Left ventricle myocardium inferior (tissue), 1 donor: ENCODE measurements at regions not wholly inside any gene's neighbourhood (a gene's known extent, or its start where the extent isn't known, plus 50 kb on each side); places are given as distances from the start of the nearest gene placed in this dataset.

Source experiments
- DNase-seq: peaks from one replicate; pipeline ENCODE4 v3.0.0-alpha.2; 2020
- H3K27ac ChIP-seq: fragments of 200-600 bp; replicated peaks from 2 replicates; pipeline ENCODE4 v1.8.0; 2021
- H3K27me3 ChIP-seq: fragments of 200-600 bp; 2 replicates; pipeline ENCODE4 v1.8.0; 2021; ENCODE audit warnings: low read depth
- H3K36me3 ChIP-seq: fragments of 200-600 bp; 2 replicates; pipeline ENCODE4 v1.8.0; 2021
- H3K4me1 ChIP-seq: fragments of 200-600 bp; 2 replicates; pipeline ENCODE4 v1.8.0; 2021
- H3K4me3 ChIP-seq: fragments of 200-600 bp; 2 replicates; pipeline ENCODE4 v1.8.0; 2021; ENCODE audit warnings: mild to moderate bottlenecking, moderate library complexity
- H3K9me3 ChIP-seq: fragments of 200-600 bp; replicated peaks from 2 replicates; pipeline ENCODE4 v1.8.0; 2021
- intact Hi-C: fragments of 100-400 bp; cut with micrococcal nuclease; formaldehyde crosslinking; loops from one replicate; pipeline ENCODE4 v1.11.0; 2022
- TF ChIP-seq, protein P1 (sequence below): fragments of 200-600 bp; IDR thresholded peaks from 2 replicates; pipeline ENCODE4 v1.8.0; 2021; ENCODE audit warnings: antibody characterized with exemption, mild to moderate bottlenecking, borderline replicate concordance
- donor health status: DM: no; HTN: yes; CAD: no; lungs with severe emphysema.

DNA sequence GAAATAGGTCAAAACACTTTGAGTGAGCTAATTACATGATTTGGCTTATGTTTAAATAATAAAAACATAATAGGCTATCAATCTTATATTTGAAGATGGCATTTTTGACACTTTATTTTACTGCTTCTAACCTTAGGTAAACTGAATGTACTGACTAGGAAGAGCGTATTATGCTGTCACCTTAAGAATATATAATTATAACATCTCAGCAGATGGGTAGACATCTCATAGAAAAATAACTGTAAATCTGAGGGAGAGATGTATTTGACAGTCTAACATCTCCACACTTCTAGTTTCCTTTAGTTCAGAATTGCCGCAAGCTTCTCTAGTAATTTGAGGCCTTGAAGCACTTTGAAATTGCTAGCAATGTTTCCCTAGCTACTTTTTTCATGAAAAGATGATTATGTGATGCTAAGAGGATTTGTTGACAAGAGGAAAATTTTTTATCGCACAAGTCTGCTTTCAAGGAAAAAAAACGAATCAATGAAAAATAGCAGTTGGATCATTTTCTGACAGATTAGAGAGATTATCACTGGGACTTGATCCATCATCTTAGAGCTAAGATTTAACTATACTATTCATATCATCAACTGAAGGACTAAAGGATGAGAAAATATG is 238.2 kb upstream of the NAALADL2 start:
- no peak overlapping the region for H3K27ac ChIP-seq
- TF ChIP-seq, protein P1, sequence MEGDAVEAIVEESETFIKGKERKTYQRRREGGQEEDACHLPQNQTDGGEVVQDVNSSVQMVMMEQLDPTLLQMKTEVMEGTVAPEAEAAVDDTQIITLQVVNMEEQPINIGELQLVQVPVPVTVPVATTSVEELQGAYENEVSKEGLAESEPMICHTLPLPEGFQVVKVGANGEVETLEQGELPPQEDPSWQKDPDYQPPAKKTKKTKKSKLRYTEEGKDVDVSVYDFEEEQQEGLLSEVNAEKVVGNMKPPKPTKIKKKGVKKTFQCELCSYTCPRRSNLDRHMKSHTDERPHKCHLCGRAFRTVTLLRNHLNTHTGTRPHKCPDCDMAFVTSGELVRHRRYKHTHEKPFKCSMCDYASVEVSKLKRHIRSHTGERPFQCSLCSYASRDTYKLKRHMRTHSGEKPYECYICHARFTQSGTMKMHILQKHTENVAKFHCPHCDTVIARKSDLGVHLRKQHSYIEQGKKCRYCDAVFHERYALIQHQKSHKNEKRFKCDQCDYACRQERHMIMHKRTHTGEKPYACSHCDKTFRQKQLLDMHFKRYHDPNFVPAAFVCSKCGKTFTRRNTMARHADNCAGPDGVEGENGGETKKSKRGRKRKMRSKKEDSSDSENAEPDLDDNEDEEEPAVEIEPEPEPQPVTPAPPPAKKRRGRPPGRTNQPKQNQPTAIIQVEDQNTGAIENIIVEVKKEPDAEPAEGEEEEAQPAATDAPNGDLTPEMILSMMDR = no peak
- no peaks in the 10 kb centered on the region for H3K27me3 ChIP-seq
- H3K36me3 ChIP-seq = no peaks in the 10 kb centered on the region
- DNase-seq = no peak
- H3K4me3 ChIP-seq = no peak overlapping the region
- intact Hi-C loops = no loop called here
- peaks cover 3% of the 10 kb centered on the region for H3K4me1 ChIP-seq
- H3K9me3 ChIP-seq = no peaks in the 10 kb centered on the region

DNA sequence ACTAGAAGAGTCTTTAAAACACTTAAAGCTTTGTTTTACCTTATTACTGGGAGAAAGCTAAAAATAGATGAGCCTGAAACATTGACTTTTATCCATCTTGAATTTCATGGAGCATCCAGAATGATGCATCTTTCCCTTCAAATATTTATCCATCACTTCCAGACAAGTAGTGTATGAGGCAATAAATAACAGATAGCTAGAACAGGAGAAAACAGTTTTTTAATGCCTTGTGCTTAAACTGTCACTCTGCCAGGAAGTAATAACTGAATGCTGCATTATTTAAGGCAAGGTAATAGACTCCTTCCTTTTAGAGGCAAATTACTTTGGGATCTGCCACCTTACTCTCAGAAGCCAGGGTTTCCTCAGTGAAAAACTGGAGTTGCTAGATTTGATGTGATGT is 225.8 kb upstream of the NAALADL2 start:
- Histone ChIP-seq H3K9me3 (no peaks in the 10 kb centered on the region), H3K4me3 (no peak overlapping the region), H3K27ac (no peak overlapping the region), H3K4me1 (no peaks in the 10 kb centered on the region), H3K36me3 (no peaks in the 10 kb centered on the region), H3K27me3 (no peaks in the 10 kb centered on the region)
- TF ChIP-seq, protein P1 = no peak
- intact Hi-C loops = no loop called here
- no peak for DNase-seq

DNA sequence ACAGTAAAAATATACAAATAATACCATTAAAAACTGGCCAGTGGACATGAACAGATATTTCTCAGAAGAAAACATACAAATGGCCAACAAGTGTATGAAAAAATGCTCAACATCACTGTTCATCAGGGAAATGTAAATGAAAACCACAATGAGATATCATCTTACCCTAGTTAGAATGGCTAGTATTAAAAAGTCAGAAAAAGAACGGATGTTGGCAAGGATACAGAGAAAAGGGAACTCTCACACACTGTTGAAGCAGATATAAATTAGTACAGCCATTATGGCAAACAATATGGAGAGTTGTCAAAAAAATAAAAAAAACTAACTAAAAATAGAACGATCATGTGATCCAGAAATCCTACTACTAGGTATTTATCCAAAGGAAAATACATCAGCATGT is 222.7 kb upstream of the NAALADL2 start:
- H3K4me1 ChIP-seq = no peaks in the 10 kb centered on the region
- intact Hi-C loops = no loop called here
- no peaks in the 10 kb centered on the region for H3K36me3 ChIP-seq
- no peak for DNase-seq
- TF ChIP-seq, protein P1 = no peak
- H3K9me3 ChIP-seq = no peaks in the 10 kb centered on the region
- no peak overlapping the region for H3K4me3 ChIP-seq
- H3K27me3 ChIP-seq = no peaks in the 10 kb centered on the region
- H3K27ac ChIP-seq = no peak overlapping the region

DNA sequence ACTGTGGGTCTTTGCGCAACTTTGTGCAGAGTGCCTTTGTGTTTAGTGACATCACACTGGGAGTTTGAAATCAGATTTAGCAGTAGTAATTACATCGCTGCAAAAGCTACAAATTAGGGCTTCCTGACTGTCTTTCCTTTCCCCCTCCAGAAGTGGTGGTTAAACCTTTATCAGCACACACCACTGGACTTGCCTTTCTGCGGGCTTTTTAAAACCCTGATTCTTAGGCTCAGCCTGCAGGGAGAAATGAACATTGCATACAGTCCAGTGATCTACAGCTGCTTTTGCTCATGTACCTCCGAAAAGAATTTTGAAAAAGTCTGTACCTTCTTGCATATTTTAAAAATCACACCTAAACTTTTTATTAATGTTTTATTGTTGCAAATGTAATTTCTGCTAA is 219.7 kb upstream of the NAALADL2 start:
- intact Hi-C loops = no loop called here
- H3K27ac ChIP-seq = no peak overlapping the region

DNA sequence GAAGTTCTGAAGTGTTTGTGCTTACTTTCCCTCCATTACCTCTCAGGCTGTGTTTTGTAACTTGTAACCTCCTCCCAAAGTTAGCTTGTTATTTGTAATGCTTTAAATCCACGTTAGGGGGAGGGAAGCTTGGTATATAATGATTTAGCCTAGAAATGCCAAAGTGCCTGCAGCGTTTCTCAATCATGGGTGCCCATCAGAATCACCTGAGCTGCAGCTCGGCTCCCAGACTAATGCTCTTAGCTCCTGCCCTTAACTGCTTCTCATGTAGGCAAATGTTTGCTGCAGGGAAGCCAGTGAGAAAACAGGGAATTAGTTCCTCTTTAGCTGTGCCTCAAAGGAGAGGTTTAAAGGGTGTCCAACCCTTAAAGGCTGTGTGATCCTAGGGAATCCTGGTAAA is 219.2 kb upstream of the NAALADL2 start:
- H3K4me3 ChIP-seq = no peak overlapping the region
- intact Hi-C loops = no loop called here
- H3K36me3 ChIP-seq = no peaks in the 10 kb centered on the region
- no peaks in the 10 kb centered on the region for H3K9me3 ChIP-seq
- TF ChIP-seq, protein P1 = no peak
- DNase-seq = no peak
- H3K27me3 ChIP-seq = no peaks in the 10 kb centered on the region
- H3K27ac ChIP-seq = no peak overlapping the region
- H3K4me1 ChIP-seq = no peaks in the 10 kb centered on the region

More for the DNA sequence above, 219.7 kb upstream of the NAALADL2 start:
- Histone ChIP-seq H3K9me3 (no peaks in the 10 kb centered on the region), H3K27me3 (no peaks in the 10 kb centered on the region), H3K4me3 (no peak overlapping the region), H3K36me3 (no peaks in the 10 kb centered on the region), H3K4me1 (no peaks in the 10 kb centered on the region)
- TF ChIP-seq, protein P1 = no peak
- no peak for DNase-seq
